HG02571 (cell line): ENCODE measurements at regions not wholly inside any gene's neighbourhood (a gene's known extent, or its start where the extent isn't known, plus 50 kb on each side); places are given as distances from the start of the nearest gene placed in this dataset.
"Not testable (repeated sequence)": the region's sequence is repeated elsewhere in the genome, so short reads cannot be mapped to it uniquely, and the experiment has no call there.

Experiments
- ATAC-seq: cut with Tn5 transposase; IDR thresholded peaks from one replicate; pipeline ENCODE4 v1.9.1; 2021; ENCODE audit warnings: mild to moderate bottlenecking, moderate library complexity; ENCODE audit not compliant: unreplicated experiment

- ATAC-seq, result no peak
These were observed 1291.0 kb upstream of the CNTN5 start for GRCh38 chr11:97729546-97730272.

DNA sequence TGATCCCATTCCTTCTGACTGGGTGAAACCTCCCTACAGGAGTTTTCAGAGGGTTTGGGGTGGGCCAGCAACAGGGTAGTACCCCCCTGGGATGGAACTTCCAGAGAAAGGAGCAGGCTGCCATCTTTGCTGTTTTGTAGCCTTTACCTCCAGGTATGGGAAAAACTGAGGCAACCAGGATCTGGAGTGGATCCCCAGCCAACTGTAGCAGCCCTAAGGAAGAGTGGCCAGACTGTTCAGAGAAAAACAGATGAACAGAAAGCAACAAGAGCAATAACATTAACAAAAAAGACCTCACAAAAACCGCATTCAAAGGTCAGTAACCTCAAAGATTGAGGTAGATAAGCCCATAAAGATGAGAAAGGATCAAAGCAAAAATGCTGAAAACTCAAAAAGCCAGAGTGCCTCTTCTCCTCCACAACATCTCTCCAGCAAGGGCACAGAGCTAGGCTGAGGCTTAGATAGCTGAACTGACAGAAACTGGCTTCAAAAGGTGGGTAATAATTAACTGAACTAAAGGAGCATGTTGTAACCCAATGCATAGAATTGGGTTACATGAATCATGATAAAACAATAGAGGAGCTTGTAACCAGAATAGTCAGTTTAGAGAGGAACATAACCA is 1288.6 kb upstream of the CNTN5 start:
- no peak for ATAC-seq

DNA sequence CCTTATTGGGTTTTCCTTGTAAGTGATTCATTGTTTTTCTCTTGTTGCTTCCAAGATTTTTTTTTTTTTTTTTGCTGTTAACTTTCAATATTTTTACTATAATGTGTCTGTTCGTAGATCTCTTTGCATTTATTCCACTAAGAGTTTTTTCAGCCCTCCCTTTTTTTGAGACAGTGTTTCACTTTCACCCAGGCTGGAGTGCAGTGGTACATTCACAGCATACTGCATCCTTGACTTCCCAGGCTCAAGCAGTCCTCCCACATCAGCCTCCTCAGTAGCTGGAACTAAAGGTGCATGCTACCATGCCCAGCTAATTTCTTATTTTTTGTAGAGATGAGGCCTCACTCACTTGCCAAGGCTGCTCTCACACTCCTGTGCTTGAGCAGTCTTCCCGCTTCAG is 1282.0 kb upstream of the CNTN5 start:
- no peak for ATAC-seq

- ATAC-seq, result no peak
These were observed 1280.6 kb upstream of the CNTN5 start for GRCh38 chr11:97739932-97740800.

- no peak for ATAC-seq
These were observed 1280.0 kb upstream of the CNTN5 start for GRCh38 chr11:97740801-97741151.

DNA sequence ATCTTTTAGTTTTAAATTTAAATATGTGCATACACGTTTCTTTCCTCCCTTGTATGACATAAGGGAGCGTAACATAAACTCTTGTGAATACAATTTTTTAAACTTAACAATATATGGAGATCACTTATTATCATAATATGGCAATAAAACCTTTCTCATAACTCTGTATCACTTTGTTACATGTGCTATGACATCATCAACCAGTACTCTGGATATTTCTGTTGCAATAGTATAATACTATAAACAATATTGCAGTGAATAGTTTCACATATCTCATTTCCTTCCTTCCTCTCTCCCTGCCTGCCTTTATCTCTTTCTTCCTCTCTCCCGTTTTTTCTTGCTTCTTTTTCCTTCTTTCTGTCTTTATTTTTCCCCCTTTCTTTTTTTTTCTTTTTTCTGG is 1278.0 kb upstream of the CNTN5 start:
- no peak for ATAC-seq

DNA sequence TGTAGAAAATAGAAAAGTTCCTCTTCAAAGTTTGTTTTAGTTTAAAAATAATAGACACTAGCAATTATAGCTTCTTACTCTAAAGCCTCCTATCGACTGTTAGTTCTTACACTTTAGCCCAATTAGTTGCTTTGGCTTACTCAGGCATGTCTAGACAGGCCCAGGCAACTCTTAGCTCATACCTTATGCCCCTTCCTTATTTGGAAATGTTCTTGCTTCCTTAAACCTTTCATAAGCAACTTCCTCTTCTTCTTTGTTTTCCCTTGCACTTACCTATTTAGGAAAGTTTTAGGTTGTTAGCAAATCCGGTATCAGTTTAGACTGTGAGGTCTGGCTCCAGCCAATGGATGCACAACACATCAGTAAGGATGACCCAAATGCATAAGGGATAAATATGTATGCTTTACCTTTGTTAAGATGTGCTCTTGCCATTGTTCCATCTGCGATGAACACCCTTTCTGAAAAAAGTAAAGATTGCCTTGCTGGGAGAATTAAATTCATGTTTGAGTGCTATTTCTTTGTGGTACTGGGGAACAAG is 1277.5 kb upstream of the CNTN5 start:
- ATAC-seq, result no peak

- ATAC-seq, result no peak
These were observed 1275.2 kb upstream of the CNTN5 start for GRCh38 chr11:97745515-97746050.

DNA sequence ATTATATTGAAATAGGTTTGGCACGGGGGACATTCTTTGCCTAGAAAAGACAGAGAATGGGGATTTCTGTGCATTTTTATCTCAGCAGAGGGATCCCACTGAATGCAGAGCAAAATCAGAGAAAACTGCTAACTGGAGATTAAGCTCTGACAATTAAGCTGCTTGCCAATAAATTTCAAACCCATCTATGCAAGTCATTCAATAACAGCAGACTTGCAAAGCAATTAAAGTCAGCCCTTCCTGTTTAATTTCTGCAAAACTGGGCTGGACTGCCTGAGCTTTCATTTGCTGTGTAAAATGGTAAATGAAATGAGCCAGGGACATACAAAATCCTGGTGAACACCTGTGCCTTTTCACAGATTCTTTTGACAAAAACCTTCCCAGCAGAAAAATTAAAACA is 1273.9 kb upstream of the CNTN5 start:
- no peak for ATAC-seq

GRCh38 chr11:97751405-97751804 is 1269.3 kb upstream of the CNTN5 start:
- no peak for ATAC-seq

- ATAC-seq, result no peak
These were observed 1268.8 kb upstream of the CNTN5 start for GRCh38 chr11:97751952-97752351.

GRCh38 chr11:97754976-97755375 is 1265.8 kb upstream of the CNTN5 start:
- ATAC-seq, result no peak

- ATAC-seq, result no peak
These were observed 1264.0 kb upstream of the CNTN5 start for GRCh38 chr11:97756571-97757335.

DNA sequence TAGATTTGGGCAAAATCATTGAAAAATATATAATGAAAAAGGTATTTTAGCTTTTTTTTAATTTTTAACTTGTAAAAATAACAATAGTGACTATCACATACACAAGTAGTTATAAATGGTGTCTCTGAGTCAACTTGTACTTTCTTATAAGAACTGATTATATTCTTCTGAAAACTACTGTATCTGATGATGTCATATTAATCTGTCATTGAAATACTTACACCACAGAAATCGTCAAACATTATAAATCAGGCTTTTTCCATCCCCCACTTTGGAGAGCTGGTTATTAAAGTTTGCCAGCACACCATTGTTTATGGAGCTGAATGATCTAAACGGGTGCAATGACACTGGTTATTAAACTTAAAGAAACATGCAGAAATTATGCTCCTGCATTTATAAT is 1259.6 kb upstream of the CNTN5 start:
- ATAC-seq, result no peak

DNA sequence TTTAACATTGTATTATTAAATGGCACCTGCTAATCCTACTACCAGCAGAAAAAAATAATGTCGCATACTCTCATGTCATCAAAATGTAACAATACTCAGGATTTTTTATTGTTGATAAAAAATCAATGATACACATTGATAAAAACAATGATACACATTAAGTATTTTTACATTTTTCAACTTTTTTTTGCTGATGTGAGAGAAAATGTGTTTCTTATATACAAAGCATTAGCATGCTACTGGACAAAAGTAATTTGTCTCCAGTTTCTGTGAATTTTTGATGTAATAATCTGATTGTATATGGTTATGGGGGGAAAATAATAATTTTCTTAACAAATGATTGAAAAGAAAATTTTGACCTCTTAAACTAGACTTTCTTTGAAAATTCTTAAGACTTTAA is 1256.6 kb upstream of the CNTN5 start:
- ATAC-seq, result no peak

DNA sequence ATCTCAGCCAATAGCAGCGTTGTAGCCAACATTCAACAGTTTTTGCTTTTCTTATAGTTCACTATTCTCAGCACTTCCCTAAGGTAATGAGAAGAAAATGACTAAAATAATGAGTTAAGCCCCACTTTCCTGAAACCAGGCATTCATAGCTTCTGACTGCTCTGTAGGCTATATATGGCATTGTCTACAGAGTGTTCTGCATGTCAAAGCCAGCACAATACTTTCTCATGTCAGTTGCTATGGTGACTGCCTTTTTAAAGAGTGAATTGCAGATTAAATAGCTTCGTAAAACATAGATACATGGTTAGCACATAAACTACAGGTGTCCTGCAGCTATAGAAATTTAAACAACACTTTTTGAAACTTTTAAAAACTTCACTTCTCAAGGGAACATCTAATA is 1256.1 kb upstream of the CNTN5 start:
- no peak for ATAC-seq

GRCh38 chr11:97770570-97770969 is 1250.2 kb upstream of the CNTN5 start:
- no peak for ATAC-seq

- ATAC-seq, result no peak
These were observed 1248.0 kb upstream of the CNTN5 start for GRCh38 chr11:97772705-97773104.

DNA sequence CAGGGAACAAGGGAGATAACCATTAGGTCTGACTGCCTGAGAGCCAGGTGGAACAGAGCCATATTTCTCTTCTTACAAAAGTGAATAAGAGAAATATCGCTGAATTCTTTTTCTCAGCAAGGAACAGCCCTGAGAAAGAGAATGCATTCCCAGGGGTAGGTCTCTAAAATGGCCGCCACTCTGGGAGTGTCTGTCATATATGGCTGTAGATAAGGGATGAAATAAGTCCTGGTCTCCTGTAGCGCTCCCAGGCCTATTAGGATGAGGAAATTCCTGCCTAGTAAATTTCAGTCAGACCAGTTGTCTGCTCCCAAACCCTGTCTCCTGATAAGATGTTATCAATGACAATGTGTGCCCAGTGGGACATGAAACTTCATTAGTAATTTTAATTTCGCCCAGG is 1236.4 kb upstream of the CNTN5 start:
- not testable (repeated sequence) for ATAC-seq

DNA sequence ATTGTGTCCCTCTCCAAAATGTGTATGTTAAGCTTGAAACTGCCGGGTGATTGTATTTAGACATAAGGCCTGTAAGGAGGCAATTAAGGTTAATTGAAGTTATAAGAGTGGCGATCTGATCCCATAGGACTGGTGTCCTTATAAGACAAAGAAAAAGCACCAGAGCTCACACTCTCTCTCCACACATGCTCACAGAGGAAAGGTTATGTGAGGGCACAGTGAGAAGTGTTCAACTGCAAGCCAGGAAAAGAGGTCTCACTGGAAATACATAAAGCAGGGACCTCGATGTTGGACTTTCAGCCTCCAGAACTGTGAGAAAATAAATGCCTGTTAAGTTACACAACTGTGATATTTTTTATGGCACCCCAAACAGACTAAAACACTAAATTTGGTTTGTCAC is 1233.8 kb upstream of the CNTN5 start:
- no peak for ATAC-seq

DNA sequence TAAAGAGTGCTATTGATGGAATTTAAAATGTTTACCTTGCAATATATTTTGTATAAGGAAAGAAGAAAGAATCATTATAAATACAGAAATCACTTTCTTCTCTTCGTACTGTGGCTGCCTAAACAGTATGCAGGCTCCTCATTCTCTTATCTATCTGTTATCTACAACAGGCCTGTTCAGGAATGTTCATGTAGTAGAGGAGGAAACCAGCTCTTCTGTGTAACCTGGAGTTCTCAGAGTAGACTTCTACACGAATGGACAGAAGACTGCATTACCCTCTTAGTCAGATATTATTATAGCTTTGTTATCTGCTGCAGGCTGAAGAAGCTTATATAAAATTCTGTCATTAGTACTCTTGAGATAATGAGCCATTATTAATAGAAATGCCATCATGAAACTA is 1225.9 kb upstream of the CNTN5 start:
- no peak for ATAC-seq
